ENCODE measurements at regions not wholly inside any gene's neighbourhood (a gene's known extent, or its start where the extent isn't known, plus 50 kb on each side); places are given as distances from the start of the nearest gene placed in this dataset.

GRCh38 chr2:16033032-16033293, 92.6 kb downstream of the MYCN start:
- CTCF ChIA-PET = interaction anchor here (1.4 kb wide), 1 partner anchor 24 kb away, joined by 3 read pairs; no protein-coding TSS in a partner anchor
- no peak for DNase-seq (ENCODE audit: extremely low spot score)
- TF ChIP-seq CTCF (IDR thresholded peaks at IDR 0.05; ENCODE audit: control extremely low read depth, extremely low read depth, low read depth, missing control alignments) = no peak
- POLR2A ChIA-PET = no interaction called here

GRCh38 chr2:16032282-16033031, 92.1 kb downstream of the MYCN start:
- DNase-seq (ENCODE audit: extremely low spot score) = no peak
- CTCF ChIA-PET = interaction anchor here (1.4 kb wide), 1 partner anchor 24 kb away, joined by 3 read pairs; no protein-coding TSS in a partner anchor
- POLR2A ChIA-PET = no interaction called here
- no peak for TF ChIP-seq CTCF (IDR thresholded peaks at IDR 0.05; ENCODE audit: control extremely low read depth, extremely low read depth, low read depth, missing control alignments)

- DNase-seq (ENCODE audit: extremely low spot score) = no peak
- TF ChIP-seq CTCF (IDR thresholded peaks at IDR 0.05; ENCODE audit: control extremely low read depth, extremely low read depth, low read depth, missing control alignments) = no peak
- POLR2A ChIA-PET = no interaction called here
- CTCF ChIA-PET = interaction anchor here (1.4 kb wide), 1 partner anchor 25 kb away, joined by 3 read pairs; no protein-coding TSS in a partner anchor
These were observed 91.5 kb downstream of the MYCN start for GRCh38 chr2:16031848-16032159.

GRCh38 chr2:16031058-16031847, 90.9 kb downstream of the MYCN start:
- CTCF ChIA-PET = no interaction called here
- POLR2A ChIA-PET = no interaction called here
- DNase-seq (ENCODE audit: extremely low spot score) = no peak
- no peak for TF ChIP-seq CTCF (IDR thresholded peaks at IDR 0.05; ENCODE audit: control extremely low read depth, extremely low read depth, low read depth, missing control alignments)

- no peak for DNase-seq (ENCODE audit: extremely low spot score)
- ChIA-PET POLR2A (no interaction called here), CTCF (no interaction called here)
- TF ChIP-seq CTCF (IDR thresholded peaks at IDR 0.05; ENCODE audit: control extremely low read depth, extremely low read depth, low read depth, missing control alignments) = no peak
These were observed 90.1 kb downstream of the MYCN start for GRCh38 chr2:16030206-16031057.

GRCh38 chr2:16028644-16029043, 88.3 kb downstream of the MYCN start:
- no peak for TF ChIP-seq CTCF (IDR thresholded peaks at IDR 0.05; ENCODE audit: control extremely low read depth, extremely low read depth, low read depth, missing control alignments)
- POLR2A ChIA-PET = no interaction called here

More at GRCh38 chr2:16028644-16029043, 88.3 kb downstream of the MYCN start:
- CTCF ChIA-PET = no interaction called here
- DNase-seq (ENCODE audit: extremely low spot score) = no peak

Data from GM10248 (cell line).